Lower leg skin (tissue), 4 donors: ENCODE measurements at regions not wholly inside any gene's neighbourhood (a gene's known extent, or its start where the extent isn't known, plus 50 kb on each side); places are given as distances from the start of the nearest gene placed in this dataset.

ENCODE experiments used
- DNase-seq, 2 donors: peaks; one replicate each; pipeline ENCODE4 v3.0.0-alpha.2; 2019; ENCODE audit warnings: low spot score in 2 of 2
- H3K4me3 ChIP-seq: fragments of 200-600 bp; sonication (generic); 2 replicates; pipeline ENCODE4 v1.5.1; 2017; ENCODE audit warnings: mild to moderate bottlenecking, low read depth; ENCODE audit not compliant: poor library complexity, severe bottlenecking
- CTCF ChIP-seq, 3 donors: fragments of 450-650 bp; IDR thresholded peaks; one replicate each; pipeline ENCODE4 v1.5.1; 2016; ENCODE audit warnings: antibody characterized with exemption in 3 of 3, mild to moderate bottlenecking in 3 of 3, moderate library complexity in 2 of 3
- POLR2A ChIP-seq, 2 donors: fragments of 450-650 bp; IDR thresholded peaks; one replicate each; pipeline ENCODE4 v1.6.1; 2016 to 2017; ENCODE audit warnings: antibody characterized with exemption in 2 of 2, mild to moderate bottlenecking in 1 of 2, moderate library complexity in 1 of 2
- WGBS, 2 donors: methylation state at CpG; one replicate each; pipeline ENCODE4 v1.1.5; 2018; 5-methylcytosine and 5-hydroxymethylcytosine counted together
- intact Hi-C: fragments of 100-400 bp; cut with DNase I; formaldehyde crosslinking; loops from one replicate; pipeline ENCODE4 v1.15.0; 2023; ENCODE audit warnings: low total_unique reads

GRCh38 chr7:15838265-15838664, 151.8 kb upstream of the MEOX2 start:
- 78 to 81% methylated on average over 2 of the region's 2 CpGs for WGBS, 2 donors

GRCh38 chr7:15837306-15837950, 150.9 kb upstream of the MEOX2 start:
- no peak for TF ChIP-seq CTCF (IDR thresholded peaks at IDR 0.05)
- TF ChIP-seq POLR2A (IDR thresholded peaks at IDR 0.05), result no peak
- intact Hi-C loops, result no loop called here
- 35 to 36% methylated on average over 5 of the region's 5 CpGs for WGBS, 2 donors
- H3K4me3 ChIP-seq, result no peak overlapping the region
- DNase-seq, result peak in 1 of 2 donors; percentile 29

More at GRCh38 chr7:15838265-15838664, 151.8 kb upstream of the MEOX2 start:
- no peak for DNase-seq
- H3K4me3 ChIP-seq, result no peak overlapping the region
- intact Hi-C loops, result no loop called here
- TF ChIP-seq CTCF (IDR thresholded peaks at IDR 0.05), result no peak
- no peak for TF ChIP-seq POLR2A (IDR thresholded peaks at IDR 0.05)

GRCh38 chr7:15836651-15837050, 150.2 kb upstream of the MEOX2 start:
- H3K4me3 ChIP-seq, result no peak overlapping the region
- TF ChIP-seq CTCF (IDR thresholded peaks at IDR 0.05), result no peak
- TF ChIP-seq POLR2A (IDR thresholded peaks at IDR 0.05), result no peak
- WGBS, 2 donors, result 73% methylated on average over 2 of the region's 2 CpGs
- no peak for DNase-seq
- intact Hi-C loops, result no loop called here

- intact Hi-C loops, result no loop called here
- no peak for DNase-seq
- 84 to 90% methylated on average over 4 of the region's 4 CpGs for WGBS, 2 donors
- no peak for TF ChIP-seq POLR2A (IDR thresholded peaks at IDR 0.05)
- TF ChIP-seq CTCF (IDR thresholded peaks at IDR 0.05), result no peak
- H3K4me3 ChIP-seq, result no peak overlapping the region
Observed at GRCh38 chr7:15836041-15836440, 149.6 kb upstream of the MEOX2 start.

- DNase-seq, result no peak
- no peak overlapping the region for H3K4me3 ChIP-seq
- TF ChIP-seq POLR2A (IDR thresholded peaks at IDR 0.05) (no peak), CTCF (IDR thresholded peaks at IDR 0.05) (no peak)
- intact Hi-C loops, result no loop called here
Observed at GRCh38 chr7:15834446-15834845, 148.0 kb upstream of the MEOX2 start.

GRCh38 chr7:15832996-15833395, 146.5 kb upstream of the MEOX2 start:
- peak in 1 of 2 donors; percentile 88 for DNase-seq
- 10 to 19% methylated on average over 1 of the region's 1 CpG for WGBS, 2 donors
- no peak for TF ChIP-seq POLR2A (IDR thresholded peaks at IDR 0.05)
- no peak overlapping the region for H3K4me3 ChIP-seq
- intact Hi-C loops, result no loop called here
